Ammon's horn (tissue), 1 donor: ENCODE measurements at regions not wholly inside any gene's neighbourhood (a gene's known extent, or its start where the extent isn't known, plus 50 kb on each side); places are given as distances from the start of the nearest gene placed in this dataset.
"Not testable (repeated sequence)": the region's sequence is repeated elsewhere in the genome, so short reads cannot be mapped to it uniquely, and the experiment has no call there.

Experiments
- DNase-seq: peaks from one replicate; pipeline ENCODE4 v3.0.0-alpha.2; 2016; ENCODE audit warnings: low spot score

GRCh38 chr5:174444479-174445188, 279.7 kb upstream of the MSX2 start:
- no peak for DNase-seq

GRCh38 chr5:174446446-174446845, 277.9 kb upstream of the MSX2 start:
- no peak for DNase-seq

GRCh38 chr5:174446988-174447387, 277.4 kb upstream of the MSX2 start:
- DNase-seq = no peak

DNA sequence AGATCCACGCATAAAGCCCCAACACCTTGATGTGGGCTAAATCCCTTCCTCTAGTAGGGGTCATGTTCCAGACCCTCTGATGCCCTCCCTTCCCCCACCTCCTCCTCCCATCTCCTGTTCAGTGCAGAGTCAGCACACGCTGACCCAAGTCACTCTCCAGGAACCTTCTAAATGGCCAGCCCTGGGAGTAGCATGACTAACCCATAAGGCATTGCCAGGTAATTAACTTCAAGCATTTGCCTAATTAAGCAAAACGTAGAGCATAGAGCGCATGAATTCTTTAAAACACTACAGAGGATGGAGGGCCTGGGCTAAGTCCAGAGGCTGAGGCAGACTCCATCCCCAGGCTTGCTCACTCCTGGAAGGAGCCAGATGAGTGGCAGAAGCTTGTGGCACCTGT, 276.3 kb upstream of the MSX2 start:
- DNase-seq = no peak

DNA sequence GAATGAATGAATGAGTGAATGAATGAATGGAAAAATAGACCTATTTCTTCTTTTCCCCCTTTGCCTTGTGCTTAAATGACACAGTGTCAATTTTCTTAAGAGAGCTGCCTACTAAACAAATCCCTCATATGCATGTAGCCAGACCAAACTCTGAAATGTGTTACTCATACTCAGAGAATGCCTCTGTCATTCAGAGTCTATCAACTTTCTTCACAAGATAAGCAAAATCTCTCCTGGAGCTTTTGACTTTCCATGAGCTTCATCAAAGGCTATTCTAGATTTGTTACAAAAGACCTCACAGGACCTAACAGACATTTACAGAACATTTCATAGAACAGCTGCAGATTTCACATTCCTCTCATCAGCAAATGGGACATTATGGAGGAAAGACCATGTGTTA, 275.7 kb upstream of the MSX2 start:
- no peak for DNase-seq

GRCh38 chr5:174453690-174454089, 270.7 kb upstream of the MSX2 start:
- DNase-seq = peak; percentile 53

GRCh38 chr5:174454464-174454863, 269.9 kb upstream of the MSX2 start:
- DNase-seq = no peak

GRCh38 chr5:174454890-174455289, 269.5 kb upstream of the MSX2 start:
- DNase-seq = no peak

DNA sequence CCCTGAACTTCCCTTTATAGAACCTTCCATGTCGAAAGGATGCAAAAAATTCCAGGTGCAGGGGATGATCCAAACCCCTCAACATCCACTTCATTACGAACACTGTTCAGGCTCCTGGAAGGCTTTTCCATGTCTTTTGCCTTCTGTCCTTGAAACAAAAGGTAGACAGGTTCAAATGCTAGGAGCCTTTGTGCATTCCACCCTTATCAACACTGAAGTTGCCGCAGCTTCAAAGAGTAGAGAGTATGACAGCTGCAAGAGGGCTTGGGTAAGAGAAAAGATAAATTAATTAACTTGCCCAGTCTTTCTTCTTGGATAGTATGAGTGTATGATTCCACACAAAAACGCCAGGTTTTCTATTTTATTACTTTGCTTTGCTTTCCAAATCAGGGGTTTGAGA, 269.1 kb upstream of the MSX2 start:
- DNase-seq = no peak

DNA sequence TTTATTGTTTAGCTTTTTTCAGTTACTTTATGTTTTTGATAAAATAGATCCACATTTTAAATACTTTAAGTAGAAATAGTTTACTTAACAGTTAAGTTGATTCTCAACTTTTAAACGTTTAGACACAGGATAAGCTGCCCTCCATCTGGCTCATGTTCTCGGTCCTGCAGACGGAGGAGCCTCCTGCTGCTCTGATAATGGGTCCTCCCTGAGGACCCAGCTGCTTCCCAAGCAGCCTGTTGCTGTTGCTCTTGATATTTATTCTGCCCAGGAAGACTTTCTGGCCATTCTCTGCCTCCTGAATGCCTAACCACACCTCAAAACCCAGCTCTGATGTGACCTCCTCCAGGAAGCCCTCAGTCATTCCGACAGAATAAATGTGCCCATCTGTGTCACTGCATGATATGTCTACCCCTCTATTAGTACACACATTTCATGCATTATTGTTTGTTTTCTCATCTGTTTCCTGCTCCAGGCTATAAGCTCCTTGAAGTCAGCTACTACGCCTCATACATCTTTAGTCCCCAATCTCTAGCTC, 267.2 kb upstream of the MSX2 start:
- DNase-seq = no peak

DNA sequence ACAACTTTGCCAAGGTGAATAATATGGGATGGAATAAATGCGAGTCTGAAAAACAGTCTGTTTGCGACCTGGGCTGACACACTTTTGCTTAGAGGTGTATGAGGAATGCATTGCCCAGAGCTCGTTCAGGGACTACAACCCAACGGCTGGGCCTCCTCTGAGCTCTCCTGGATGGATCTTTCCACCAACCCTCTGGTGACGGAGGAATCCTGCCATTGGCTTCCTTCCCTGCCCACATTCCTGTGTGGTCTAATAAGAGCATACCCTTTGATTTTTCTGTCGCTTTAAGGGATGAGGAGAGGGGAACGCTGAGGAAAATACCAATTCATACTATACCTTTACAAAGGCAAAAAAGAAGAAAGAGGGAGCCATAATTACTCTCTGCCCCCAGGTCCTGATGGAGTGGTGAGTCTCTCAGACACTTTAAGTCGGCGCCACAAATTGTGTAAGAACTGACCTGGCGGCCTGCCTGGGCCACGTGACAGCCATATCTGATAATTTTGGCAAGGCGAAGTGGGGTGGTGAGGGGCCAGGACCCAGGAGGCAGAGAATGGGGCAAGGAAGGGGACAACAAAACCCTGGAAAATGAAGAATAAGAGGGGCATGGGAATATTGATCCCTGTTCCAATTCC, 265.2 kb upstream of the MSX2 start:
- DNase-seq = no peak

DNA sequence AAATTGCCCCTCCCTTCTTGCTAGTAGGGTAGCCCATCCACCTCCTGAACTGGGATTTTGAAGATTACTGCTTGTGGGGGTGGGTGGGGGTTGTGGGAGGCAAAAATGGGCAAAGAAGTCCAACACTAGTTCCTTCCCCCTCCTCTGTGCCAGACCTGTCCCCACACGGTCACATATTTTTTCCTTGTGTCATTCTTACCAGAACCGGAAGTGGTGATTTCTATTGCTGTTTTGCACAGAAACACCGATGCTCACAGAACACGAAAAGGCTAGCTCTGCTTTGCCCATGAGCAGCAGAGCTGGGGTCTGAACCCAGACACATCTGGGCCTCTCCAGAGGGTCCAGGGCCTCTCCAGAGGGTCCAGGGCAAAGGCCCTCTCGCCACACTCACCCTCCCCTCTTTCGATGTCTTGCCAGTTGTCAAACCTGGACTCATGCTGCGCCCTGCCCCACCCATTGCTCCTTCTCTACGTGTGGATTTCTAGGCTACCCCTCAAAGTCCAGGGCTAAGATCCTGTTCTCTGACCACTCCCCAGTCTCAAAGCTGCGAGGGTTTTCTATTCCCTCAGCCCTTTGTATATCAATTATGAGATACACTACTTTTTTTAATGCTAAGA, 264.4 kb upstream of the MSX2 start:
- no peak for DNase-seq

DNA sequence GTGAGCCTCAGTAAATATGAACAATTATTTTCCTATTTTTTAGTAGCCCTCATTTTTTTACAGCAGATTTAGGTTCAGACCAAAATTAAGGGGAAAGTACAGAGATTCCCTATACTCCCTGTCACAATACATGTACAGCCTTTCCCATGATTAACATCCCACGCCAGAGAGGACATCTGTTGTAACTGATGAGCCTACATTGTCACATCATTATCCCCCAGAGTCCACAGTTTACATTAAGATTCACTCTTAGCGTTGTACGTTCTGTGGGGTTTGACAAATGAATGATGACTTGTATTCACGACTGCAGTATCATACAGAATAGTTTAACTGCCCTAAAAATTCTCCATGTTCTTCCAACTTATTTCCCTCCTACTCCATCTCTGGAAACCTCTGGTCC, 262.3 kb upstream of the MSX2 start:
- no peak for DNase-seq

DNA sequence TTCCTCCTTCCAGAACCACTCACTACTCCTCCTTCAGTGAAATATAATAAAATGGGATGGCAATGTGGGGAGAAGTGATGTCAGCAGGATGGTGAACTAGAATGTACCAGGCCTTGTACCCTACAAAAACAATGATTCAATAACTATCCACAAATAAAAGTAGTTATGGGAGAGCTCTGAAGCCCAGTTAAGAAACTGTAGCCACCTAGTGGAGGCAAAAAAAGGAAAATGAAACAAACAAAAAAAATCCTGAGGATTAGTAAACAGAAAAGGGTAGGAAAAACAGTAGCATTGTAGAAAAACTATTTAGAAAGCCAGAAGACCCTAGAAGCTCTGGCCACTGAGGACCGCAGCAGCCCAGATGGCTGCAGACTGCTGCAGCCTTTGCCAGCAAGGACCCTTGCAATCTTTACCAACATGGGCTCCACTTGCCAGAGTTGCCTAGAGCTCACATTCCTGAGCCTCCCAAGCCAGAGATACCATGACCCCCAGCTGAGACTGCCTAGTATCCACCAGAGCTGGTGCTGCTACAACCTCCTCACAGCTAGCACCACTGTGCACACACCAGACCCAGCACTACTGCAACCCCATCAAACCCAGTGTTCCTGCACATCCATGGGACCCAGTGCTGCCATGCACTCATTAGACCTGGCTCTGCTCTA, 259.7 kb upstream of the MSX2 start:
- no peak for DNase-seq

DNA sequence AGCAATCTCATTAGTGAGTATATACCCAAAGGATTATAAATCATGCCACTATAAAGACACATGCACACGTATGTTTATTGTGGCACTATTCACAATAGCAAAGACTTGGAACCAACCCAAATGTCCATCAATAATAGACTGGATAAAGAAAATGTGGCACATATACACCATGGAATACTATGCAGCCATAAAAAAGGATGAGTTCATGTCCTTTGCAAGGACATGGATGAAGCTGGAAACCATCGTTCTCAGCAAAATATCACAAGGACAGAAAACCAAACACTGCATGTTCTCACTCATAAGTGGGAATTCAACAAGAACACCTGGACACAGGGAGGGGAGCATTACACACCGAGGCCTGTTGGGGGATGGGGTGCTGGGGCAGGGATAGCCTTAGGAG, 252.9 kb upstream of the MSX2 start:
- not testable (repeated sequence) for DNase-seq

DNA sequence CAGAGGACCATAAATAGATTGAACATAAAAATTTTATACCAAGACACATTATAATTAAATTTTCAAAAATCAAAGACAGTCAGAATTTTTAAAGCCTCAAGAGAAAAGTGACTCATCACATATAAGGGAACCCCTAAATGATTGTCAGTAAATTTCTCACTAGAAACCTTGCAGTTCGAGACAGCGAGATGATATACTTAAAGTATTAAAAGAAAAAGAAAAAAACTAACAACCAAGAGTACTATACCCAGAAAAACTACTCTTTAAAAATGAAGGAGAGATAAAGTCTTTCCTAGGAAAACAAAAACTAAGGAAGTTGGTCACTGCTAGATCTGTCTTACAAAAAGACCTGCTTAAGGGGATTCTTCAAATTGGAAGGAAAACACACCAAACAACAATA, 251.4 kb upstream of the MSX2 start:
- DNase-seq = no peak

DNA sequence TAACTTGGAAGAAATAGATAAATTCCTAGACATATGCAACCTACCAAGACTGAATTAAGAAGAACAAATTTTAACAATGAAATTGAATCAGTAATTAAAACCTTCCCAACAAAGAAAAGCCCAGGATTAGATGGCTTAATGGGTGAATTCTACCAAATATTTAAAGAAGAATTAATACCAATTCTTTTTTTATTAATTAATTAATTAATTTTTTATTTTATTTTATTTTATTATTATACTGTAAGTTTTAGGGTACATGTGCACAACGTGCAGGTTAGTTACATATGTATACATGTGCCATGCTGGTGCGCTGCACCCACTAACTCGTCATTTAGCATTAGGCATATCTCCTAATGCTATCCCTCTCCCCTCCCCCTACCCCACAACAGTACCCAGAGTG, 248.4 kb upstream of the MSX2 start:
- not testable (repeated sequence) for DNase-seq

DNA sequence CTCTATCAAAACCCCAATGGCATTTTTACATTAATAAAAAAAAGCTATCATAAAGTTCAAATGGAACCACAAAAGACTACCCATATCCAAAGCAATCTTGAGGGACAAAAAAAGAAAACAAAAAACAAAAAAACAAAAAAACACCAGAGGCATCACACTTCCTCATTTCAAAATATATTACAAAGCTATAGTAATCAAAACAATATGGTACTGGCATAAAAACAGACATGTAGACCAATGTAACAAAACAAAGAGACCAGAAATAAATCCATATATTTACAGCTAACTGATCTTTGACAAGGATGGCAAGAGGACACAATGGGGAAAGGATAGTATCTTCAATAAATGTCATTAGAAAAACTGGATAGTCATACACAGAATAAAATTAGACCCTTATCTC, 245.1 kb upstream of the MSX2 start:
- no peak for DNase-seq

DNA sequence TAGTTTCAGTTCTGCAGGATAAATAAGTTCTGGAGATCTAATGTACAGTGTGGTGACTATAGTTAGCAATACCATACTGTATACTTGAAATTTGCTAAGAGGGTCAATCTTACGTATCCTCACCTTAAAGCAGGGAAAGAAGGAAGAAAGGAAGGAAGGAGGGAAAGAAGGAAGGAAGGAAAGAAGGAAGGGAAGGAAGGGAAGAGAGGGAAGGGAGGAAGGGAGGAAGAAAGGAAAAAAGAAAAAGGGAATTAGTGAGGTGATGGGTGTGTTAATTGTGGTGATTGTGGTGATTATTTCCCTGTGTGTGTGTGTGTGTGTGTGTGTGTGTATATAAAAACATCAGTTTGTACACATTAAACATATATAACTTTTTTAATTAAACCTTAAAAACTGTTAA, 242.6 kb upstream of the MSX2 start:
- no peak for DNase-seq

DNA sequence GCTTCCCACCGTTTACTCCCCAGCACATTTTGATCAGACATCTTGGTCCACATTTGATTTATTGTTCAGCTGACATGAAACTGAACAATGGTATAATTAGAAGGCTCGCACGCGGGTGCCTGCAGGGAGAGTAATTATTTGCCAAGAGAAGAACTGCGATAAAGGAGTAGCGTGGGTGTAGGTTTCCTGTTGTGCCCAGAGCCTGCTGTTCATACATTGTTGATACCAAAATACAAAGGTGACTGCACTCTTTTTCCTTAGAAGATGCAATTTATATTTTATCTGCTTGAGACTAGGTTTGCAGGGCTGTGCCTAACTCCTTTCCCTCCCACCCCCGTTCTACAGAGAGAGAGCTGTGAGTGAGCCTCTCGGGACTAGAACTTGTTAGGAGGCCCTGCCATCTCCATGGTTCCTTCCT, 241.8 kb upstream of the MSX2 start:
- DNase-seq = no peak

DNA sequence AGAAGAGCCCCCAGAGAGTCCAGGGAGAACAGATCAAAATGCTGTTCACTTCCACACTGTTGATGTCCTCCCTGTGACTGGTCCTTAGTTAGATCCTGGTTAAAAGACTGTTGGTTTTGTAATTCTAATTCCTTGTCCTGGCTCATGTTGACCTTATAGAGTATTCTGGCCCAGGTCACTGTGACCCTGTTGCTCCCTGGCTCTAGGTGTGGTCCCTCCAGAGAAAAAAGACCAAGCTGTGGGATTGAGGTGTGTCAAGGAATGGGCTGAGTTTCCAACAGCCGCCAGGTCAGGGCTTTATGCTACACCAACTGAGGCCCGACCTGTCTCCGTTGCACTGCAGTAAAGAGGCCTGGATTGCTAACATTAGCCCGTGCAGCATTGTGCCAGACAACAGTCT, 241.0 kb upstream of the MSX2 start:
- DNase-seq = no peak

DNA sequence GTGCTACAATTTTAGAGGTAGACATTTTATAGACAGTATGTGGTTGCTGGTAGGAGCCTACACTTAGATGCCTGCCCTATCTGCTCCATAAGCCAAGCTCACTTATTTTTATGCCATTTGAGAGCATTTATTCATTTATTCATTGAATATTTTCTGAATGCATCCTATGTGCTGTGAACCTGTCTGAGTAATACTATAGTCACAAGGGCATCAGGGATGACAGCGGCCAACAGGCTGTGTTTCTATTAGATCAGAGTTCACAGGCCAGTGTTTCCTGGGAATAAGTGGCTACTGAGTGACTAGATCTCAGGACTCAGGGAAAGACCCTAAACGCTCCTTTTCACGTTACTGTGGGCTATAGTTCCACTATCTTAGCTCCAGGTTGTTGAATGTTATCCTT, 235.2 kb upstream of the MSX2 start:
- DNase-seq = no peak
